ENCODE measurements at regions not wholly inside any gene's neighbourhood (a gene's known extent, or its start where the extent isn't known, plus 50 kb on each side); places are given as distances from the start of the nearest gene placed in this dataset.

DNA sequence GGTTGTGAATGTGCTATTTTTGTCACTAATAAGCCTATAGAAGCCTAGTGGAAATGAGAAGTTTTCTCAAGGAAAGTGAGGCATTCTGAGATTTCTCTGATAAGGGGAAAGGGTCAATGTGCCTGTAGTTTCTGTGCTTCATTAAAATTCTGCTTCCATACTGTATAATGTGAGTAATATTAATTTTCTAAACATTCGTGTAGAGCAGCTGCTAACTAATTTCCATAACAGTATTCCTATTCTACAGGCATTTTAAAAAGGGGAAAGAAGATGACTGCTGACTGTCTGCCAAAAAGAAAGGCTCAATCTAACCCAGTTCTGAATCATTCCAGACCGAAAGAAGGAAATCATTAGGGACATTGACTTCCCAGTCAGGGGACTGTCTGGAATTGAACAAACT, 293.3 kb upstream of the TMPO start:
- TF ChIP-seq ELF4 (IDR thresholded peaks at IDR 0.05), result no peak
- TF ChIP-seq FOXM1 (IDR thresholded peaks at IDR 0.05; ENCODE audit: borderline replicate concordance), result no peak
- no peak for TF ChIP-seq SP1 (IDR thresholded peaks at IDR 0.05)
- no peak for TF ChIP-seq FOXA1 (IDR thresholded peaks at IDR 0.05)
- TF ChIP-seq BHLHE40 (IDR thresholded peaks at IDR 0.05; ENCODE audit: borderline replicate concordance), result no peak
- no peak for TF ChIP-seq TARDBP (IDR thresholded peaks at IDR 0.05)
- TF ChIP-seq ZNF384 (IDR thresholded peaks at IDR 0.05), result no peak
- TF ChIP-seq CTBP1 (IDR thresholded peaks at IDR 0.05; ENCODE audit: borderline replicate concordance), result no peak
- no peak for TF ChIP-seq NFRKB (IDR thresholded peaks at IDR 0.05)
- no peak for TF ChIP-seq ARNT (IDR thresholded peaks at IDR 0.05)
- TF ChIP-seq FOXK2 (IDR thresholded peaks at IDR 0.05), result no peak
- no peak for TF ChIP-seq PKNOX1 (IDR thresholded peaks at IDR 0.05)
- no peak for TF ChIP-seq HDGF (IDR thresholded peaks at IDR 0.05; ENCODE audit: borderline replicate concordance)
- TF ChIP-seq LEF1 (IDR thresholded peaks at IDR 0.05; ENCODE audit: borderline replicate concordance), result no peak
